ENCODE measurements at regions not wholly inside any gene's neighbourhood (a gene's known extent, or its start where the extent isn't known, plus 50 kb on each side); places are given as distances from the start of the nearest gene placed in this dataset.

DNA sequence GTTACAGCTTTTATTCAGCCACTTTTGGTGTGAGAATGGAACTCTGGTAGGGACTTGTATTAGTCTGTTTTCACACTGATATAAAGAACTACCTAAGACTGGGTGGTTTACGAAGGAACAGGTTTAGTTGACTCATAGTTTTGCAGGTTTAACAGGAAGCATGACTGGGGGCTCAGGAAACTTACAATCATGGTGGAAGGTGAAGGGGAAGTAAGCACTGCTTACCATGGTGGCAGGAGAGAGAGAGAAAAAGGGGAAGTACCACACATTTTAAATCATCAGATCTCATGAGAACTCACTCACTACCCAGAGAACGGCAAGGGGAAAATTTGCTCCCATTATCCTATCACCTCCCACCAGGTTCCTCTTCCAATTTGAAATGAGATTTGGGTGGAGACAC, 942.2 kb downstream of the PCDH17 start:
- ATAC-seq: no peak

GRCh38 chr13:58574791-58575190, 943.2 kb downstream of the PCDH17 start:
- no peaks in the 10 kb centered on the region for H3K27me3 Mint-ChIP-seq
- no peak for ATAC-seq
- DNase-seq: no peak
- H3K36me3 Mint-ChIP-seq (ENCODE audit: low read depth): no peaks in the 10 kb centered on the region
- H3K4me1 Mint-ChIP-seq: no peaks in the 10 kb centered on the region
- H3K27ac Mint-ChIP-seq: no peak overlapping the region
- H3K4me3 Mint-ChIP-seq: no peak overlapping the region
- H3K9me3 ChIP-seq (ENCODE audit: control insufficient read depth, low read length, poor library complexity, severe bottlenecking): no peaks in the 10 kb centered on the region

More for the DNA sequence above, 942.2 kb downstream of the PCDH17 start:
- DNase-seq: no peak
- Mint-ChIP-seq H3K27ac (no peak overlapping the region), H3K4me1 (no peaks in the 10 kb centered on the region), H3K4me3 (no peak overlapping the region), H3K27me3 (no peaks in the 10 kb centered on the region), H3K36me3 (ENCODE audit: low read depth) (no peaks in the 10 kb centered on the region)
- H3K9me3 ChIP-seq (ENCODE audit: control insufficient read depth, low read length, poor library complexity, severe bottlenecking): no peaks in the 10 kb centered on the region

- no peak for DNase-seq
- no peaks in the 10 kb centered on the region for H3K27me3 Mint-ChIP-seq
- ATAC-seq: no peak
- no peak overlapping the region for H3K4me3 Mint-ChIP-seq
- no peaks in the 10 kb centered on the region for H3K36me3 Mint-ChIP-seq (ENCODE audit: low read depth)
- no peaks in the 10 kb centered on the region for H3K4me1 Mint-ChIP-seq
- H3K27ac Mint-ChIP-seq: no peak overlapping the region
- H3K9me3 ChIP-seq (ENCODE audit: control insufficient read depth, low read length, poor library complexity, severe bottlenecking): no peaks in the 10 kb centered on the region
Observed at GRCh38 chr13:58579468-58579867, 947.9 kb downstream of the PCDH17 start.

- H3K27ac Mint-ChIP-seq: no peak overlapping the region
- H3K27me3 Mint-ChIP-seq: no peaks in the 10 kb centered on the region
- ATAC-seq (no peak), DNase-seq (no peak)
- no peaks in the 10 kb centered on the region for H3K36me3 Mint-ChIP-seq (ENCODE audit: low read depth)
- no peak overlapping the region for H3K4me3 Mint-ChIP-seq
- H3K9me3 ChIP-seq (ENCODE audit: control insufficient read depth, low read length, poor library complexity, severe bottlenecking): no peaks in the 10 kb centered on the region
- H3K4me1 Mint-ChIP-seq: no peaks in the 10 kb centered on the region
Observed at GRCh38 chr13:58583966-58584365, 952.4 kb downstream of the PCDH17 start.

DNA sequence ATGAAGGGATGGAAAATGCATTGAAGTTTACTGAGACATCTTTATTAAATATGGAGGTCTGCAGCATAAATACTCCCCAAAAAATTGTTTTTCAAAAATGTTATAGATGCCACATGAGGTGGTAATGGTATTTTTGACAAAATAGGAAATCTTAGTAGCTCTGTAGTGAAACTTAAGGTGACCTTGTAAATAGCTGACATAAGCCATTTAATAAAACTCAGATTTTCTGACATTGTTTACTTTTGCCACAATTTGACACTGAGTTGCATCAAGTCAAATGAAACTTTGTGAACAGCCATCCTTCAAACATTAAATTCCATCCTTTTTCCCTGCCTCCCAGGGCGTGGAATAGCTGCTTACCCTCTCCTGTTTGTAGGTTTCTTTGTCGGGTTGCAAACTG, 953.1 kb downstream of the PCDH17 start:
- Mint-ChIP-seq H3K27ac (no peak overlapping the region), H3K4me3 (no peak overlapping the region), H3K36me3 (ENCODE audit: low read depth) (no peaks in the 10 kb centered on the region), H3K4me1 (no peaks in the 10 kb centered on the region), H3K27me3 (no peaks in the 10 kb centered on the region)
- ATAC-seq (no peak), DNase-seq (no peak)
- H3K9me3 ChIP-seq (ENCODE audit: control insufficient read depth, low read length, poor library complexity, severe bottlenecking): no peaks in the 10 kb centered on the region

DNA sequence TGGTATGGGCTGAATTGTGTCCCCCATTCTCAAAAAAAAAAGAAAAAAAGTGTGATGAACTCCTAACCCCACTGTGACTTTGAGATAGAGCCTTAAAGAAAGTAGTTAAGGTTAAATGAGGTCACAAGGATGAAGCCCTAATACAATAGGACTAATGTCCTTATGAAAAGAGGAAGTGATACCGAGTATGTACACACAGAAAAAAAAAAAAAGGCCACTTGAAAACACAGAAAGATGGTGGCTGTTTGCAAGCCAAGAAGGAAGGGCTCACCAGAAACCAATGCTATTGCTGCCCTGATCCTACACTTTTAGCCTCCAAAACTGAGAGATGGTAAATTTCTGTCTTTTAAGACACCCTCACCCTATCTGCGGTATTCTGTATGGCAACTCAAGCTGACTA, 955.6 kb downstream of the PCDH17 start:
- H3K27me3 Mint-ChIP-seq: no peaks in the 10 kb centered on the region
- no peak overlapping the region for H3K4me3 Mint-ChIP-seq
- no peak overlapping the region for H3K27ac Mint-ChIP-seq
- ATAC-seq (no peak), DNase-seq (no peak)
- no peaks in the 10 kb centered on the region for H3K4me1 Mint-ChIP-seq
- H3K9me3 ChIP-seq (ENCODE audit: control insufficient read depth, low read length, poor library complexity, severe bottlenecking): no peaks in the 10 kb centered on the region
- H3K36me3 Mint-ChIP-seq (ENCODE audit: low read depth): no peaks in the 10 kb centered on the region

GRCh38 chr13:58592052-58592451, 960.5 kb downstream of the PCDH17 start:
- no peak overlapping the region for H3K27ac Mint-ChIP-seq
- ATAC-seq (no peak), DNase-seq (no peak)
- no peaks in the 10 kb centered on the region for H3K36me3 Mint-ChIP-seq (ENCODE audit: low read depth)
- no peaks in the 10 kb centered on the region for H3K4me1 Mint-ChIP-seq
- no peaks in the 10 kb centered on the region for H3K27me3 Mint-ChIP-seq
- H3K4me3 Mint-ChIP-seq: no peak overlapping the region
- no peaks in the 10 kb centered on the region for H3K9me3 ChIP-seq (ENCODE audit: control insufficient read depth, low read length, poor library complexity, severe bottlenecking)

DNA sequence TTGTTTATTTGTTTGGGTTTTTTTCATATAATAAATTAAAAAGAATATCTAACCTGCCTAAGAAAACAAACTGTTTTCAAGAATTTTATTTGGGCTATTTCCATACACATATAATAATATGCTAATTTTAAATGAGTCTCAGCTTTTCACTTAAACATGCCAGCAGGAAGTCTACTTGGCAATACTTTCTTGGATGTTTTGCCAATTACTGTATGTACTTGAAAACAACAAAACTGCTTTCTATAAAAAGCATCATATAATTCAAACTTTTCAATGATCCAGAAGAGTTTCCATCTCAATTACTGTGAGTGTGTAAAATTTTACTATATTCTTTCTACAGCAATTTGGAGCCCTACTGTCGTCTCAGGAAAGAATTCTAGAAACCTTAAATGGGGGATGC, 961.2 kb downstream of the PCDH17 start:
- H3K27me3 Mint-ChIP-seq: no peaks in the 10 kb centered on the region
- no peaks in the 10 kb centered on the region for H3K9me3 ChIP-seq (ENCODE audit: control insufficient read depth, low read length, poor library complexity, severe bottlenecking)
- H3K4me3 Mint-ChIP-seq: no peak overlapping the region
- no peaks in the 10 kb centered on the region for H3K4me1 Mint-ChIP-seq
- H3K27ac Mint-ChIP-seq: no peak overlapping the region
- ATAC-seq (no peak), DNase-seq (no peak)
- no peaks in the 10 kb centered on the region for H3K36me3 Mint-ChIP-seq (ENCODE audit: low read depth)

DNA sequence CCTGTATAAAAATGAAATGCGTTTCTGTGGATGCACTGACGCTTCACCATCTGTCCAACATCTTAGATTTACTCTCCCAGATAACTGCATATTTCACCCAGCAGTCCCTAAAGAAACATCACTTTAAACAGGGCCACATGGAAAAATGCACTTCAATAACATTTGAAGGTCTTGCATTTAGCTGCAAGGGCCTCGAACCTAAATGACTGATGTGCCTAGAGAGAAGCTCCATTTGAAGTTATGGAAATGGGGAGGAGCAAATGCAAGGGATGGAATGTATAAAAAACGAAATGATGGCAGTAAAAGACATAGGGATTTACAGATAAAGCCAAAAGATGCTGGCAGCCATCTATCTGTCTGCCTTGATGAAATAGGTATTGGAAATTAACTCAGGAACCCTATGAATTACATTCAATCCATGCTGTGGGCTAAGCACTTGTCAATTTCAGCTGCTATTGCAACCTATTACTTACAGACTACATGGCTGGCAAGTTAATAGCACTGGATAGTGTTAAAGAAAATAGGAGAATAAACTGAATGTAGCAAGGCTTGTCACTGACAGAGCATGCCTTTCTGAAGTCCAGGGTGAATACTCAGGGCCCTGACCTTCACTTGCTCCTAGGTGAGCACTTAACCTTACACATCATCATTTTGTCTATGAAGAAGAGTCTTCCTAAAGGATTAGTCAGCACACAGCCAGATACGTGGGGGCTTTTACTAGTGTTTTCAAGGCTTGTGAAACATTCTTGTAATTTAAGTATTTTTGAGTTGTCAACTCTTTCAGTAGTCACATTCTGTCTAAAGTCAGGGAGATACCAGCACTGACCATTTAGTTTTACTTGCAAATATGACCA, 963.4 kb downstream of the PCDH17 start:
- H3K9me3 ChIP-seq (ENCODE audit: control insufficient read depth, low read length, poor library complexity, severe bottlenecking): no peaks in the 10 kb centered on the region
- no peak for ATAC-seq
- no peaks in the 10 kb centered on the region for H3K36me3 Mint-ChIP-seq (ENCODE audit: low read depth)
- no peak overlapping the region for H3K27ac Mint-ChIP-seq
- DNase-seq: no peak
- no peaks in the 10 kb centered on the region for H3K4me1 Mint-ChIP-seq
- no peaks in the 10 kb centered on the region for H3K27me3 Mint-ChIP-seq
- H3K4me3 Mint-ChIP-seq: no peak overlapping the region

- ATAC-seq: no peak
- Mint-ChIP-seq H3K36me3 (ENCODE audit: low read depth) (no peaks in the 10 kb centered on the region), H3K27ac (no peak overlapping the region), H3K27me3 (no peaks in the 10 kb centered on the region), H3K4me3 (no peak overlapping the region), H3K4me1 (no peaks in the 10 kb centered on the region)
- no peak for DNase-seq
- no peaks in the 10 kb centered on the region for H3K9me3 ChIP-seq (ENCODE audit: control insufficient read depth, low read length, poor library complexity, severe bottlenecking)
Observed at GRCh38 chr13:58597552-58597951, 966.0 kb downstream of the PCDH17 start.

GRCh38 chr13:58598241-58598640, 966.7 kb downstream of the PCDH17 start:
- H3K36me3 Mint-ChIP-seq (ENCODE audit: low read depth): no peaks in the 10 kb centered on the region
- no peaks in the 10 kb centered on the region for H3K27me3 Mint-ChIP-seq
- ATAC-seq: no peak
- no peak for DNase-seq
- H3K27ac Mint-ChIP-seq: no peak overlapping the region
- no peaks in the 10 kb centered on the region for H3K4me1 Mint-ChIP-seq
- no peak overlapping the region for H3K4me3 Mint-ChIP-seq
- no peaks in the 10 kb centered on the region for H3K9me3 ChIP-seq (ENCODE audit: control insufficient read depth, low read length, poor library complexity, severe bottlenecking)

DNA sequence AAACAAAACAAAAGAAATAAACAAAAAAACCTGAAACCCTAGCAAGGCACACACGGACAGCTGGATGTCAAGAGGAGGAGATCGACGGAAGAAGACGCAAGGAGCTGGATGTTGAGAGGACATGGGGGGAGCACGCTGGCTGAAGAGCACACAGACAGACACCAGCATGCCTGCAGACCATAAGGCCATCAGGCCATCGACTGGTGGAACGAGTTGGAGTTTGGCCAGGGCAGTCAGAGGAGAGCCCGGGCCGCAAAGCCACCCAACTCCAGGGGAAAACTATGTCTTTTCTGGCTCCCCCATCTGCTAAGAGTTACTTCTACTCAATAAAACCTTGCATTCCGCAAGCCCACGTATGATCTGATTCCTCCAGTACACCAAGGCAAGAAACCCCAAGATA, 979.6 kb downstream of the PCDH17 start:
- no peaks in the 10 kb centered on the region for H3K27me3 Mint-ChIP-seq
- no peak for ATAC-seq
- no peaks in the 10 kb centered on the region for H3K9me3 ChIP-seq (ENCODE audit: control insufficient read depth, low read length, poor library complexity, severe bottlenecking)
- peaks cover 2% of the 10 kb centered on the region for H3K36me3 Mint-ChIP-seq (ENCODE audit: low read depth)
- no peak overlapping the region for H3K27ac Mint-ChIP-seq
- DNase-seq: no peak
- no peaks in the 10 kb centered on the region for H3K4me1 Mint-ChIP-seq
- no peak overlapping the region for H3K4me3 Mint-ChIP-seq

- no peak for ATAC-seq
- H3K27ac Mint-ChIP-seq: no peak overlapping the region
- no peaks in the 10 kb centered on the region for H3K27me3 Mint-ChIP-seq
- no peak for DNase-seq
- no peak overlapping the region for H3K4me3 Mint-ChIP-seq
- no peaks in the 10 kb centered on the region for H3K4me1 Mint-ChIP-seq
- H3K9me3 ChIP-seq (ENCODE audit: control insufficient read depth, low read length, poor library complexity, severe bottlenecking): no peaks in the 10 kb centered on the region
- H3K36me3 Mint-ChIP-seq (ENCODE audit: low read depth): no peaks in the 10 kb centered on the region
Observed at GRCh38 chr13:58617880-58618665, 986.5 kb downstream of the PCDH17 start.

Data from T-helper 17 cell (primary cell).